SK-N-SH (cell line): ENCODE measurements at regions not wholly inside any gene's neighbourhood (a gene's known extent, or its start where the extent isn't known, plus 50 kb on each side); places are given as distances from the start of the nearest gene placed in this dataset.

Experiments used
- CTCF ChIA-PET: fragments of 300-600, 350-600 bp; formaldehyde crosslinking; extraction: SDS; loops from one replicate; lab custom pipeline; 2021; lab: Yijun Ruan, JAX
- POLR2A ChIA-PET: fragments of 350-600 bp; sonication (Branson Sonifier 250); formaldehyde crosslinking; extraction: SDS; loops from one replicate; lab custom pipeline; 2020; ENCODE audit warnings: antibody characterized with exemption, inconsistent platforms; lab: Yijun Ruan, JAX
- DNase-seq: peaks from one replicate; pipeline ENCODE4 v3.0.0; 2012
- H2AFZ ChIP-seq: fragments of 200-600 bp; sonication (generic); 2 replicates; pipeline ENCODE4 v1.8.1; 2016; ENCODE audit warnings: antibody characterized with exemption, mild to moderate bottlenecking, low read depth
- H3F3A ChIP-seq: fragments of 200-600 bp; sonication (generic); replicated peaks from 2 replicates; pipeline ENCODE3; 2016; ENCODE audit warnings: antibody characterized with exemption, mild to moderate bottlenecking; ENCODE audit not compliant: insufficient read depth
- H3K27ac ChIP-seq, 2 experiments: fragments of 200-500 bp in 1 of 2; fragments of 200-600 bp in 1 of 2; sonication (Bioruptor generic) in 1 of 2; sonication (generic), shearing (Covaris generic) in 1 of 2; 2 replicates each; pipeline versions ENCODE4 v1.5.1 to v1.6.1; 2014 to 2016; ENCODE audit warnings: low read depth in 2 of 2, inconsistent platforms in 1 of 2, low read length in 1 of 2, mild to moderate bottlenecking in 1 of 2, mixed read lengths in 1 of 2
- H3K27me3 ChIP-seq: fragments of 200-600 bp; sonication (generic), shearing (Covaris generic); 2 replicates; pipeline ENCODE4 v1.6.1; 2016; ENCODE audit warnings: mixed run types; ENCODE audit not compliant: insufficient read depth
- H3K36me3 ChIP-seq, 2 experiments: fragments of 200-500 bp in 1 of 2; fragments of 200-600 bp in 1 of 2; sonication (Bioruptor generic) in 1 of 2; sonication (generic) in 1 of 2; replicated peaks in 1 of 2; 2 replicates each; pipeline versions ENCODE3 to v1.5.1; 2014 to 2016; ENCODE audit warnings: low read length in 1 of 2, mild to moderate bottlenecking in 1 of 2; ENCODE audit not compliant: insufficient read depth in 2 of 2, control insufficient read depth in 1 of 2
- H3K4me1 ChIP-seq, 2 experiments: fragments of 200-500 bp in 1 of 2; fragments of 200-600 bp in 1 of 2; sonication (Bioruptor generic) in 1 of 2; sonication (generic), shearing (Covaris generic) in 1 of 2; 2 replicates each; pipeline versions ENCODE4 v1.5.1 to v1.6.1; 2014 to 2016; ENCODE audit warnings: low read depth in 1 of 2, low read length in 1 of 2, mixed run types in 1 of 2; ENCODE audit not compliant: insufficient read depth in 2 of 2, control insufficient read depth in 1 of 2
- H3K4me2 ChIP-seq: fragments of 200-600 bp; sonication (generic), shearing (Covaris generic); 2 replicates; pipeline ENCODE4 v1.6.1; 2017; ENCODE audit warnings: mixed run types
- H3K4me3 ChIP-seq, 2 experiments: fragments of 200-500 bp in 1 of 2; fragments of 200-600 bp in 1 of 2; sonication (Bioruptor generic) in 1 of 2; sonication (generic), shearing (Covaris generic) in 1 of 2; 2 replicates each; pipeline versions ENCODE4 v1.5.1 to v1.8.1; 2014 to 2016; ENCODE audit warnings: low read depth in 2 of 2, inconsistent platforms in 1 of 2, low read length in 1 of 2, mild to moderate bottlenecking in 1 of 2, mixed read lengths in 1 of 2, moderate library complexity in 1 of 2
- H3K79me2 ChIP-seq: fragments of 200-600 bp; sonication (generic); 2 replicates; pipeline ENCODE4 v1.8.1; 2017; ENCODE audit warnings: mild to moderate bottlenecking; ENCODE audit not compliant: insufficient read depth
- H3K9ac ChIP-seq: fragments of 200-600 bp; sonication (generic); 2 replicates; pipeline ENCODE4 v1.6.1; 2017; ENCODE audit warnings: mixed run types
- H3K9me2 ChIP-seq: fragments of 200-600 bp; sonication (generic); 2 replicates; pipeline ENCODE4 v1.6.1; 2017; ENCODE audit warnings: mixed run types
- H3K9me3 ChIP-seq: fragments of 200-600 bp; sonication (generic); 2 replicates; pipeline ENCODE4 v1.6.1; 2017; ENCODE audit warnings: mixed run types, mild to moderate bottlenecking, moderate library complexity
- H4K20me1 ChIP-seq: fragments of 200-600 bp; sonication (generic); 2 replicates; pipeline ENCODE4 v1.6.1; 2017; ENCODE audit warnings: mild to moderate bottlenecking, mixed run types; ENCODE audit not compliant: insufficient read depth
- CTCF ChIP-seq: fragments of 200-600 bp; sonication (generic); IDR thresholded peaks from 2 replicates; pipeline ENCODE4 v1.6.1; 2017; ENCODE audit warnings: antibody characterized with exemption, mild to moderate bottlenecking, moderate library complexity
- EP300 ChIP-seq, 2 experiments: IDR thresholded peaks; 2 replicates each; pipeline versions ENCODE4 v1.4.0 to v1.6.1; 2012; ENCODE audit warnings: borderline replicate concordance in 1 of 2, low read depth in 1 of 2, low read length in 1 of 2
- FOXJ3 ChIP-seq: sonication (generic); formaldehyde crosslinking; IDR thresholded peaks from 2 replicates; pipeline ENCODE4 v1.5.1; 2020; ENCODE audit warnings: mild to moderate bottlenecking, missing genetic modification reagents
- FOXM1 ChIP-seq: IDR thresholded peaks from 2 replicates; pipeline ENCODE4 v1.4.0; 2012; ENCODE audit warnings: low read depth, mild to moderate bottlenecking
- GATA2 ChIP-seq: sonication (generic); formaldehyde crosslinking; IDR thresholded peaks from 2 replicates; pipeline ENCODE4 v1.5.0; 2020; ENCODE audit warnings: mild to moderate bottlenecking, missing genetic modification reagents
- IRF3 ChIP-seq: fragments of 150-350 bp; IDR thresholded peaks from 2 replicates; pipeline ENCODE4 v1.6.1; 2016; ENCODE audit warnings: mild to moderate bottlenecking, low read depth, low read length
- MAX ChIP-seq: IDR thresholded peaks from 2 replicates; pipeline ENCODE4 v1.4.0; 2012; ENCODE audit warnings: low read depth
- NFIC ChIP-seq: IDR thresholded peaks from 2 replicates; pipeline ENCODE4 v1.4.0; 2012; ENCODE audit warnings: borderline replicate concordance
- NRF1 ChIP-seq: IDR thresholded peaks from 2 replicates; pipeline ENCODE4 v1.6.1; 2012; ENCODE audit warnings: low read depth, mild to moderate bottlenecking, low read length
- RAD21 ChIP-seq: IDR thresholded peaks from 2 replicates; pipeline ENCODE4 v1.6.1; 2012; ENCODE audit warnings: mild to moderate bottlenecking, low read length
- RCOR1 ChIP-seq: fragments of 150-350 bp; IDR thresholded peaks from 2 replicates; pipeline ENCODE4 v1.6.1; 2017; ENCODE audit warnings: antibody characterized with exemption, low read length
- RFX5 ChIP-seq: IDR thresholded peaks from 2 replicates; pipeline ENCODE4 v1.6.1; 2012; ENCODE audit warnings: mild to moderate bottlenecking, improper control_type of control experiment, low read length
- SIN3A ChIP-seq: IDR thresholded peaks from 2 replicates; pipeline ENCODE4 v1.6.1; 2012; ENCODE audit warnings: low read depth, mild to moderate bottlenecking, low read length, moderate library complexity, borderline replicate concordance
- SMC3 ChIP-seq: IDR thresholded peaks from 2 replicates; pipeline ENCODE4 v1.6.1; 2012; ENCODE audit warnings: low read depth, low read length, improper control_type of control experiment
- TCF12 ChIP-seq: IDR thresholded peaks from 2 replicates; pipeline ENCODE4 v1.4.0; 2012
- ZBTB33 ChIP-seq: IDR thresholded peaks from 2 replicates; pipeline ENCODE4 v1.4.0; 2012; ENCODE audit warnings: low read depth, borderline replicate concordance
- WGBS: methylation state at CpG from one replicate; pipeline ENCODE4 v1.1.6; 2017; ENCODE audit warnings: low lambda C conversion rate; 5-methylcytosine and 5-hydroxymethylcytosine counted together

DNA sequence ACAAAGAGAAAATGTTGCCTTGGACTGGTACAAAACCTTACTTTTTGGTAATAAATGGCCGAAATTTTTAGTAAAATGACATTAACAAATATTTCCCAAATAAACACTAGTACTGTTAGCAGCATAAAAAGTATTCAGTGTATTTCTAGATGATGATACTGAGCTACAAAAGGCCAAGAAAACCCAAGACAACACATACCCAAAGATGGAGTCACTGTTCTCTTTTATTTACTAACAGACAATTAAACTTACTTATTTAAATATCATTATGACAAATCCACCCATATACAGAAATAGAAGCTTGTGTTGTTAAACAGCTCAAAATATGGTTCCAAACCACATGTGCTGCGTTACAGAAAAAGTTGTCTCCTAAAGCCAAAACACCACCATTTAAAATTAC is 239.9 kb downstream of the ZEB2 start:
- Histone ChIP-seq H3K4me3 (no peak overlapping the region), H3F3A (no peaks in the 10 kb centered on the region), H3K9me3 (no peaks in the 10 kb centered on the region), H3K9ac (no peak overlapping the region), H3K4me1 (no peaks in the 10 kb centered on the region), H3K27me3 (no peaks in the 10 kb centered on the region), H3K36me3 (no peaks in the 10 kb centered on the region), H3K27ac (no peak overlapping the region), H2AFZ (no peak overlapping the region), H4K20me1 (no peaks in the 10 kb centered on the region), H3K79me2 (no peaks in the 10 kb centered on the region), H3K9me2 (no peaks in the 10 kb centered on the region), H3K4me2 (no peak overlapping the region)
- TF ChIP-seq EP300 (IDR thresholded peaks at IDR 0.05; ENCODE audit: borderline replicate concordance in 1 of 2, low read depth in 1 of 2, low read length in 1 of 2) (no peak), ZBTB33 (no peak), GATA2 (CRISPR knock-in tag) (no peak), RFX5 (no peak), TCF12 (no peak), SIN3A (no peak), NFIC (no peak), NRF1 (no peak), CTCF (no peak), FOXJ3 (CRISPR knock-in tag) (no peak), MAX (no peak), RCOR1 (no peak), FOXM1 (no peak), IRF3 (no peak), SMC3 (no peak), RAD21 (no peak)
- 83% methylated on average over 2 of the region's 2 CpGs for WGBS
- ChIA-PET POLR2A (no interaction called here), CTCF (no interaction called here)
- DNase-seq, result no peak
